ENCODE measurements at regions not wholly inside any gene's neighbourhood (a gene's known extent, or its start where the extent isn't known, plus 50 kb on each side); places are given as distances from the start of the nearest gene placed in this dataset.
"Not testable (repeated sequence)": the region's sequence is repeated elsewhere in the genome, so short reads cannot be mapped to it uniquely, and the experiment has no call there.

DNA sequence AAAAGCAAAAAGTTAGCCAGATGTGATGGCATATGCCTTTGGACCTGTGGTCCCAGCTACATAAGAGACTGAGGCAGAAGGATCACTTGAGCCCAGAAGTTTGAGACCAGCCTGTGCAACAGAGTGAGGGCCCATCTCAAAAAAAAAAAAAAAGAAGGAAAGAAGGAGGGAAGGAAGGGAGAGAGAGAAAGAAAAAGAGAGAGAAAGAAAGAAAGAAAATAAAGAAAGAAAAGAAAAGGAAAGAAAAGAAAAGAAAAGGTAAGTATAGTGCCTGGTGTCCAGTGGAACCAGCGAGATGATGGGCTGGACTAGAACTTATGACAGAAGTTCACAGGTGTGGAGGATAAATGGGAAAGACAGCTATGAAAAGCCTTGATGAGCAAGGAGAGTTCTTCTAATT lies 100.9 kb downstream of the QRSL1 start:
- H3K36me3 ChIP-seq, result no peaks in the 10 kb centered on the region
- H3K9me3 ChIP-seq, result no peaks in the 10 kb centered on the region
- no peaks in the 10 kb centered on the region for H3K4me1 ChIP-seq
- TF ChIP-seq, protein P1, sequence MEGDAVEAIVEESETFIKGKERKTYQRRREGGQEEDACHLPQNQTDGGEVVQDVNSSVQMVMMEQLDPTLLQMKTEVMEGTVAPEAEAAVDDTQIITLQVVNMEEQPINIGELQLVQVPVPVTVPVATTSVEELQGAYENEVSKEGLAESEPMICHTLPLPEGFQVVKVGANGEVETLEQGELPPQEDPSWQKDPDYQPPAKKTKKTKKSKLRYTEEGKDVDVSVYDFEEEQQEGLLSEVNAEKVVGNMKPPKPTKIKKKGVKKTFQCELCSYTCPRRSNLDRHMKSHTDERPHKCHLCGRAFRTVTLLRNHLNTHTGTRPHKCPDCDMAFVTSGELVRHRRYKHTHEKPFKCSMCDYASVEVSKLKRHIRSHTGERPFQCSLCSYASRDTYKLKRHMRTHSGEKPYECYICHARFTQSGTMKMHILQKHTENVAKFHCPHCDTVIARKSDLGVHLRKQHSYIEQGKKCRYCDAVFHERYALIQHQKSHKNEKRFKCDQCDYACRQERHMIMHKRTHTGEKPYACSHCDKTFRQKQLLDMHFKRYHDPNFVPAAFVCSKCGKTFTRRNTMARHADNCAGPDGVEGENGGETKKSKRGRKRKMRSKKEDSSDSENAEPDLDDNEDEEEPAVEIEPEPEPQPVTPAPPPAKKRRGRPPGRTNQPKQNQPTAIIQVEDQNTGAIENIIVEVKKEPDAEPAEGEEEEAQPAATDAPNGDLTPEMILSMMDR (IDR thresholded peaks at IDR 0.05; ENCODE audit: low read depth, low read length), result no peak
- H3K4me3 ChIP-seq (ENCODE audit: low read depth, low read length), result no peak overlapping the region
- no peaks in the 10 kb centered on the region for H3K27me3 ChIP-seq
- DNase-seq, result no peak

DNA sequence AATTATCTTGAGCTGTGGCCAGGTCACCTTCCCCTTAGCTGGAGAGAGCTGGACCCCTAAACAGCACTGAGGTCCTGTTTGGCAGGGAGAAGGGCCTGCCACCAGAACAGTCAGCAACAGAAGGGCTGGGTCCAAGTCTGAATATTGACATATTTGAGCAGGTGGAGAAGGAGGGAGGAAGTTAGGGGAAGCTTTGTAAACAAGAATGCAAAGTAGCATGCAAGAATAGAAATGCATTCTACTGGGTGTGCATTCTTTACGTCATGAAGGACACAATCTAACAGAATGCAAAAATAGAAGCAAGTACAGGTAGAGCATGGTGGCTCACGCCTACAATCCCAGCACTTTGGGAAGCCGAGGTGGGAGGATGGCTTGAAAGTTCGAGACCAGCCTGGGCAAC lies 100.5 kb downstream of the QRSL1 start:
- Histone ChIP-seq H3K27me3 (no peaks in the 10 kb centered on the region), H3K4me3 (ENCODE audit: low read depth, low read length) (no peak overlapping the region), H3K4me1 (no peaks in the 10 kb centered on the region), H3K9me3 (no peaks in the 10 kb centered on the region), H3K36me3 (no peaks in the 10 kb centered on the region)
- no peak for DNase-seq
- TF ChIP-seq, protein P1 (IDR thresholded peaks at IDR 0.05; ENCODE audit: low read depth, low read length), result no peak

DNA sequence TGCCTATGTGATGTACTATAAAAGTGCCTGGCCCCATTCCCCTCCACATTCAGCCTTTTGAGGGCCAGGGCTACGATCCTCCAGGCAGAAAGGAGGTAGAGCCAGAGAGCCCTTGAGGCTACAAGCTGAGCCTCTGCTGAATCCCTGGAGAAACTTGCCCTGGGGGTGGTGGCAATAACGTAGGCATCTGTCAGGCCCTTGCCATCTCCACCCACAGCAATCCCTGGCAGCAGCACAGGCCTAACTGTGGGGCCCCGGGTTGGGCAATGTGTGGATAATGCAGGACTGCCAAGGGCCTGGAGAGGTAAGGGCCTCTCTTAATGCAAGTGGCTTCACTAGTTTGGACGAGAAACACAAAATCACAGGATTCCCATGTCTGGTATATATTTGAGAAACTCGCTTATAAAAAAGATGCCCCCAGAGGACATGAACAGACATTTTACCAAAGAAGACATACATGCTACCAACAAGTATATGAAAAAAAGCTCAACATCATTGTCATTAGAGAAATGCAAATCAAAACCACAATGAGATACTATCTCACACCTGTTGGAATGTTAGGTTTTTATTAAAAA lies 99.0 kb downstream of the QRSL1 start:
- H3K27me3 ChIP-seq, result no peaks in the 10 kb centered on the region
- no peaks in the 10 kb centered on the region for H3K4me1 ChIP-seq
- H3K9me3 ChIP-seq, result no peaks in the 10 kb centered on the region
- no peak for DNase-seq
- H3K4me3 ChIP-seq (ENCODE audit: low read depth, low read length), result no peak overlapping the region
- TF ChIP-seq, protein P1 (IDR thresholded peaks at IDR 0.05; ENCODE audit: low read depth, low read length), result no peak
- no peaks in the 10 kb centered on the region for H3K36me3 ChIP-seq

DNA sequence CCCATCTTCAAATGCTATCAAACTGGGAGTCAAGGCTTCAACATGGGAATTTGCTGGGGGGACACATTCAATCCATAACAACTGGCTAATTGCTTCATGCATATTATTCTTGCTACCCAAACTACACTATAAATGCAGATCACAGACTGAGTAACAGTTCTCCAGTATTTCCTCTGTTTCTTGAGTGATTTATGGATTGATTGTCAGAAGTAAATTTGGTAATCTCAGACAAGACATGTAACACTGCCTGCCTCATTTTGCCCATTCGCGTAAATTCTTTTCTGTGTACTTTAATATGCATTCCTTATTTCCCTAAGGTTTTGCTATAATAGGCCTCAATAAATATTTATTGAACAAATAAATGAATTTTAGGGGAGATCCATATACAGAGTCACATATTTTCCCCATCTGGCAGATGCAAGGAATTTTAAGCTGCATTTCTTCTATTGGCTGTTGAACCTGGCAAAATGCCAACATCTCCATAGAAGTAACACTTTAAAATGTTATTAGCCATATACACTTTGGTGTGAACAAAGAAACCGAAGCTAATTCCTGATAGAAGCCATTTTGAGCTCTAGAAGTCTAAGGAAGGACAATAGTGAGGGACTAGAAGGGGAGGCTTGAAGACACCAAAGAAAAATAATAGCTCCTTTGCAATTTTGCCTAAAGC lies 98.2 kb downstream of the QRSL1 start:
- Histone ChIP-seq H3K9me3 (no peaks in the 10 kb centered on the region), H3K4me1 (no peaks in the 10 kb centered on the region), H3K27me3 (no peaks in the 10 kb centered on the region), H3K4me3 (ENCODE audit: low read depth, low read length) (no peak overlapping the region), H3K36me3 (no peaks in the 10 kb centered on the region)
- TF ChIP-seq, protein P1 (IDR thresholded peaks at IDR 0.05; ENCODE audit: low read depth, low read length), result no peak
- no peak for DNase-seq

DNA sequence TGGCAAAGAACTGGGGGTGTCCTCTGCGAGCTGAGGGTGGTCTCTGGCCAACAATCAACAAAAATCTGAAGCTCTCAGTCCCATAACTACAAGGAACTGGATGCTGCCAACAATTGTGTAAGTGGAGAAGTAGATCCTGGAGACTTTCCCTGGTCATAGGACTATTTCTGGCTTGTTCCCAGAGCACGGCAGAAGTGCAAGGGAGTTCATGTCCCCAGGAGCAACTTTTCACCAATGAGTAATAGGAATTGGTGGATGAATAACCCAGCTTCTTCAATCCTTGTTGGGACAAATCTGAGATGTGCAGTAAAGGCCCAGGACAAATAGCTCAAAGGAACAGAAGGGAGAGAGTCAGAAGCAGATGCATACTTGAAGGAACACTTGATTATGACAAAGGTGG lies 95.5 kb downstream of the QRSL1 start:
- no peak for DNase-seq
- no peaks in the 10 kb centered on the region for H3K27me3 ChIP-seq
- no peaks in the 10 kb centered on the region for H3K9me3 ChIP-seq
- no peak overlapping the region for H3K4me3 ChIP-seq (ENCODE audit: low read depth, low read length)
- no peaks in the 10 kb centered on the region for H3K36me3 ChIP-seq
- H3K4me1 ChIP-seq, result no peaks in the 10 kb centered on the region; the same call in 1 of the 2 replicates
- TF ChIP-seq, protein P1 (IDR thresholded peaks at IDR 0.05; ENCODE audit: low read depth, low read length), result no peak

DNA sequence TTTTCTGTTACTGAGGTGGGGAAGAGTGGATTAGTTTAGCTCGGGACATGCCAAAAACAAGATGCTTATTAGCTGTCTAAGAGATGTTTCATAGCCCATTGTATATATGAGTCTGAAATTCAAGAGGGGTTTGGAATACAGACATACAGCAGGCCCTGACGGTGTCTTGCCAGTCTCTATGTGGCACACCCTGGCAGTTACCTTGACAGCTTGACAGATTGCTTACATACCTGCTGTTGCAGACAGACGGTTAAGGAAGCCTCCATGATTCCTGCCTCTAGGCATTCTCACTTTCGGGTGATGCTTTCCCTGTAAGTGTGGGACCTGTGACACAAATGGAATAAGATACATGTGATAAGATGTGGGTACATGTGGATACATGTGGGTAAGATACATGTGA lies 95.0 kb downstream of the QRSL1 start:
- TF ChIP-seq, protein P1 (IDR thresholded peaks at IDR 0.05; ENCODE audit: low read depth, low read length), result no peak
- no peak for DNase-seq

DNA sequence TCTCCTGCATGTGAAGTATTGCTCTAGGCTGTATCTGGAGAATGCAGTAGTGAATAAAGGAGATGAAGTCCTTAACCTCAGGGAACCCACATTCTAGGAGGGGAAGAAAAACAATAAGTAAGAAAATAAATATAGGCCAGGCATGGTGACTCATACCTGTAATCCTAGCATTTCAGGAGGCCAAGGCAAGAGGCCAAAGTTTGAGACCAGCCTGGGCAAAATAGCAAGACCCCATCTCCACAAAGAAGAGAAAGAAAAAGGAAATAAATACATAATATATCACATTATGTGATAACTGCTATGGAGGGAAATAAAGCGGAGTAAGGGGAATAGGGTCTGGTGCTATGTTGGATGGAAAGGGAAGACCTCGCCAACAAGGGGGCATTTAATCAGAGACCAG lies 94.0 kb downstream of the QRSL1 start:
- not testable (repeated sequence) for H3K4me1 ChIP-seq; H3K36me3 ChIP-seq; DNase-seq; H3K9me3 ChIP-seq; H3K27me3 ChIP-seq; H3K4me3 ChIP-seq (ENCODE audit: low read depth, low read length)

More for the DNA sequence above, 95.0 kb downstream of the QRSL1 start:
- Histone ChIP-seq H3K9me3 (no peaks in the 10 kb centered on the region), H3K27me3 (no peaks in the 10 kb centered on the region), H3K4me1 (no peaks in the 10 kb centered on the region; the same call in 1 of the 2 replicates), H3K36me3 (no peaks in the 10 kb centered on the region), H3K4me3 (ENCODE audit: low read depth, low read length) (no peak overlapping the region)

DNA sequence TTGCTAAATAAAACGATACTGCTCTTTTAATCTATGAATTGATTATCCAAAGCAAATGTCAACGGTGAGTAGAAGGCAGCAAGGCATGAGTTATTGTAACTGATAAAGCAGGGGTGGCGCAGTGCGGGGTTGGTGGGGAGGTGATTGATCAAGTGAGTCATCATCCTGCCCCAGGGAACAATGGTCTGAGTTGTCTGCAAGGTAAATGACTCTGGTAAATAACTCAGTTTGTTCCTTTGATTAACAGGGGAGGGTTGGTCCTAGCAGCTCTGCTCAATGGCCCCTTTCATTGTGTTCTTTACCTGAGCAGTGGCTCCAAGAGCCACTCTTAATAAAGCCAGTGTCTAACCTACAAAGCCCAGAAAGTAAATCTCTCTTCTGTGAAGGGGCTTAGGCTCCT lies 91.8 kb downstream of the QRSL1 start:
- not testable (repeated sequence) for H3K4me3 ChIP-seq (ENCODE audit: low read depth, low read length); DNase-seq; H3K36me3 ChIP-seq; H3K27me3 ChIP-seq; H3K4me1 ChIP-seq; H3K9me3 ChIP-seq

All from BE2C (cell line).